AG04450 (cell line): ENCODE measurements at regions not wholly inside any gene's neighbourhood (a gene's known extent, or its start where the extent isn't known, plus 50 kb on each side); places are given as distances from the start of the nearest gene placed in this dataset.

ENCODE experiments used
- CTCF ChIA-PET: fragments of 300-600, 350-600 bp; formaldehyde crosslinking; extraction: SDS; loops from one replicate; lab custom pipeline; 2022; ENCODE audit warnings: antibody characterized with exemption, inconsistent platforms; lab: Charles Lee
- POLR2A ChIA-PET: fragments of 350-600 bp; formaldehyde crosslinking; extraction: SDS; loops from one replicate; lab custom pipeline; 2021; ENCODE audit warnings: antibody characterized with exemption, inconsistent platforms; lab: Yijun Ruan, JAX
- DNase-seq: peaks from one replicate; pipeline ENCODE4 v3.0.0-alpha.2; 2011; ENCODE audit warnings: low read depth, low spot score
- H3K27ac ChIP-seq: one replicate; pipeline ENCODE4 v1.5.1; 2012; ENCODE audit warnings: low read depth, low read length, control low read depth
- H3K27me3 ChIP-seq: one replicate; pipeline ENCODE4 v1.6.0; 2012; ENCODE audit warnings: low read length; ENCODE audit not compliant: control insufficient read depth, insufficient read depth
- H3K4me3 ChIP-seq: 2 replicates; pipeline ENCODE4 v1.5.1; 2011; ENCODE audit warnings: mild to moderate bottlenecking, low read depth, low read length, control low read depth
- H3K9me3 ChIP-seq: 2 replicates; pipeline ENCODE4 v1.5.1; 2012; ENCODE audit warnings: low read length; ENCODE audit not compliant: control insufficient read depth, insufficient read depth
- TF ChIP-seq, protein P1 (sequence below): IDR thresholded peaks from 2 replicates; pipeline ENCODE4 v1.5.1; 2011; ENCODE audit warnings: low read depth, low read length, control low read depth, inconsistent platforms

GRCh38 chr2:133748007-133748700, 179.9 kb upstream of the NCKAP5 start:
- no peak overlapping the region for H3K27ac ChIP-seq
- no peak overlapping the region for H3K4me3 ChIP-seq
- ChIA-PET CTCF (interaction anchor here (0.6 kb wide), 1 partner anchor 38 kb away, joined by 4 read pairs; no protein-coding TSS in a partner anchor), POLR2A (no interaction called here)
- no peaks in the 10 kb centered on the region for H3K27me3 ChIP-seq
- DNase-seq, result peak; percentile 18
- TF ChIP-seq, protein P1, sequence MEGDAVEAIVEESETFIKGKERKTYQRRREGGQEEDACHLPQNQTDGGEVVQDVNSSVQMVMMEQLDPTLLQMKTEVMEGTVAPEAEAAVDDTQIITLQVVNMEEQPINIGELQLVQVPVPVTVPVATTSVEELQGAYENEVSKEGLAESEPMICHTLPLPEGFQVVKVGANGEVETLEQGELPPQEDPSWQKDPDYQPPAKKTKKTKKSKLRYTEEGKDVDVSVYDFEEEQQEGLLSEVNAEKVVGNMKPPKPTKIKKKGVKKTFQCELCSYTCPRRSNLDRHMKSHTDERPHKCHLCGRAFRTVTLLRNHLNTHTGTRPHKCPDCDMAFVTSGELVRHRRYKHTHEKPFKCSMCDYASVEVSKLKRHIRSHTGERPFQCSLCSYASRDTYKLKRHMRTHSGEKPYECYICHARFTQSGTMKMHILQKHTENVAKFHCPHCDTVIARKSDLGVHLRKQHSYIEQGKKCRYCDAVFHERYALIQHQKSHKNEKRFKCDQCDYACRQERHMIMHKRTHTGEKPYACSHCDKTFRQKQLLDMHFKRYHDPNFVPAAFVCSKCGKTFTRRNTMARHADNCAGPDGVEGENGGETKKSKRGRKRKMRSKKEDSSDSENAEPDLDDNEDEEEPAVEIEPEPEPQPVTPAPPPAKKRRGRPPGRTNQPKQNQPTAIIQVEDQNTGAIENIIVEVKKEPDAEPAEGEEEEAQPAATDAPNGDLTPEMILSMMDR, result no peak
- H3K9me3 ChIP-seq, result no peaks in the 10 kb centered on the region

DNA sequence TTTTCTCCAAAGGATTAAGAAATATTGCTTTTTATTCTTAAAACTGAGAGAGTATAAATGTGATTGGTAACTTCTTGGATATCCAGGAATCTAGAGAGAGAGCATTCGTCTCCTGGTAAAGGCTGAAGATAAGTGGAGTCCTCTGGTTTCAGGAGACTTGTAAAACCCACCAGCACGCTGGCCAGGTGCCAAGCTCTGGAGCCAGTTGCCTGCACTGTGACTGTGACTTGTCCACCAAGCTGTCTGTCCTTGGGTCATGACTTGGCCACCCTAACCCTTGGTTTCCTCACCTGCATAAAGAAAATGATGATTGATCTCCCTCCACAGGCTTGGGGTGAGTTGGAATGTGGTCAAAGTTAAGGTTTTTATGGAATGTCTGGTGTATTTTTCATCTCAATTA, 185.4 kb upstream of the NCKAP5 start:
- ChIA-PET CTCF (no interaction called here), POLR2A (no interaction called here)
- no peak for DNase-seq

DNA sequence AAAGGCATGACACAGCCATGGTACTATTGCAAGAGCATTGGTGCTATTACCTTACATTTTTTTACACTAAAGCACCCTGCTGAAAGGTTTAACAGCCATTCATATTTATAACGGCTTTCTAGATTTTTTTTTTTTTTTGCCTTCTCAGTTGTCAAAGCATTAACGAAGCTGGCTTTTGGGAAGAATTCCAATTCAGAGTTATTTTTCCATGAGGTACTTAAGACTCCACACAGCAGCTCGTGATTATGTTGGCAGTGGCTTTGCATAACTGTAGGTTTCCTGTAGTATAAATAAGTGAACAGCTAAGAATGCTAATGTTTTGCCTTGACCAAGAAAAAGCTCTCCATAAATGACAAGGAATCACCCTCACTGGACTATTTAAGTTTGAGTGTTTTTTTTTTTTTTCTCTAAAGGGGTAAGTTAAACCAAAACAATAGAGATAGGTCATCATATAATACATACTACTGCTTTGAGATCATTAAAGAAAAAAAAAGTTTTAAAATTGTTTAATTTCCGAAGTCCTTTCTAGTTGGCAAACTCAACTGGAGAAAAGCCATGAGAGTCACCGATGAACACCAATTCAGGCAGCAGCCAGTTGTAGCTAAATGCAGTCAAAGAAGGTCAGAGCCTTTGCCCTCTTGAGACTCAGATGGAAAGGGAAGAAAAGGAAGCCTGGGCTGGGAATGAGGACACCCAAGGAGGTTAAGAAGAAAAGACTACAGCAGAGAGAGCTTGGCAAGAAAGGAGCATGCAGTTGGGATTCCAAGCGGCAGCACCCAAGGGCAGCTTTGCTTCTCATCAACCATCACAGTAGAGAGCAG, 187.4 kb upstream of the NCKAP5 start:
- ChIA-PET POLR2A (interaction anchor here (0.5 to 1.8 kb wide), 23 partner anchors 10 to 846 kb away, joined by 3 to 16 read pairs (median 4); partner anchors contain the start of gene NCKAP5), CTCF (interaction anchor here (0.5 to 2.9 kb wide), 7 partner anchors 12 to 1390 kb away, joined by 3 to 17 read pairs (median 5); no protein-coding TSS in a partner anchor)
- DNase-seq, result peak; percentile 99
- no peaks in the 10 kb centered on the region for H3K27me3 ChIP-seq
- no peaks in the 10 kb centered on the region for H3K9me3 ChIP-seq
- H3K27ac ChIP-seq, result peak overlapping the region; percentile 94
- no peak overlapping the region for H3K4me3 ChIP-seq
- TF ChIP-seq, protein P1, result no peak

More for the DNA sequence above, 185.4 kb upstream of the NCKAP5 start:
- Histone ChIP-seq H3K9me3 (no peaks in the 10 kb centered on the region), H3K27me3 (no peaks in the 10 kb centered on the region), H3K4me3 (no peak overlapping the region), H3K27ac (no peak overlapping the region)
- TF ChIP-seq, protein P1, result no peak

DNA sequence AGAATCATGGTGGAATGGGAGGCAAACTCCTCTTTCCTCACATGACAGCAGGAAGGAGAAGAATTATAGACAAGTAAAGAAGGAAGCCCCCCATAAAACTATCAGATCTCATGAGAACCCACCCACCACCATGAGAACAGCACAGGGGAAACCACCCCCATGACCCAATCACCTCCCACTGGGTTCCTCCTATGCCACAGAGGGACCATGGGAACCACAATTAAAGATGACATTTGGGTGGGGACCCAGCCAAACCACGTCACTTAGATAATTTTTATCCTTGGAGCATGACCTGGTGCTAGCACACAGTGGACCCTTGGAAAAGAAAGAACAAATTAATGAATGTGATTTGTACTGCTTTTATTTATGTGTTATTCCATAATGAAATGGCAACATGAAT, 188.6 kb upstream of the NCKAP5 start:
- ChIA-PET CTCF (interaction anchor here (1.4 to 2.9 kb wide), 3 partner anchors 23 to 196 kb away, joined by 3 to 17 read pairs (median 5); no protein-coding TSS in a partner anchor), POLR2A (no interaction called here)
- Histone ChIP-seq H3K4me3 (no peak overlapping the region), H3K9me3 (no peaks in the 10 kb centered on the region), H3K27me3 (no peaks in the 10 kb centered on the region), H3K27ac (no peak overlapping the region)
- TF ChIP-seq, protein P1, result no peak
- no peak for DNase-seq
